ENCODE measurements at regions not wholly inside any gene's neighbourhood (a gene's known extent, or its start where the extent isn't known, plus 50 kb on each side); places are given as distances from the start of the nearest gene placed in this dataset.
A peak's percentile ranks its signal among the peaks of the same experiment; 100 is the strongest.

- in situ Hi-C loops (cut with HindIII; ENCODE audit: low pct_ligation_motif_present, low sequenced_read_pairs) = no loop called here
- Histone ChIP-seq H3K27me3 (replicated peaks) (no peaks in the 10 kb centered on the region), H3K4me3 (ENCODE audit: low read depth, low read length) (no peak overlapping the region), H3K27ac (no peak overlapping the region), H3K36me3 (replicated peaks) (no peaks in the 10 kb centered on the region)
- no peak for DNase-seq
- no peak for TF ChIP-seq CTCF (IDR thresholded peaks at IDR 0.05; ENCODE audit: low read depth, low read length, missing control alignments)
These were observed 110.1 kb upstream of the GPR26 start for GRCh38 chr10:123556049-123556448.

- H3K27me3 ChIP-seq (replicated peaks) = no peaks in the 10 kb centered on the region
- no peak overlapping the region for H3K4me3 ChIP-seq (ENCODE audit: low read depth, low read length)
- DNase-seq = no peak
- H3K36me3 ChIP-seq (replicated peaks) = no peaks in the 10 kb centered on the region
- in situ Hi-C loops (cut with HindIII; ENCODE audit: low pct_ligation_motif_present, low sequenced_read_pairs) = no loop called here
- H3K27ac ChIP-seq = no peak overlapping the region
- no peak for TF ChIP-seq CTCF (IDR thresholded peaks at IDR 0.05; ENCODE audit: low read depth, low read length, missing control alignments)
These were observed 109.4 kb upstream of the GPR26 start for GRCh38 chr10:123556736-123557135.

- no peak for DNase-seq
- no peak overlapping the region for H3K27ac ChIP-seq
- no peaks in the 10 kb centered on the region for H3K36me3 ChIP-seq (replicated peaks)
- in situ Hi-C loops (cut with HindIII; ENCODE audit: low pct_ligation_motif_present, low sequenced_read_pairs) = no loop called here
- H3K27me3 ChIP-seq (replicated peaks) = no peaks in the 10 kb centered on the region
- H3K4me3 ChIP-seq (ENCODE audit: low read depth, low read length) = no peak overlapping the region
- TF ChIP-seq CTCF (IDR thresholded peaks at IDR 0.05; ENCODE audit: low read depth, low read length, missing control alignments) = no peak
These were observed 108.6 kb upstream of the GPR26 start for GRCh38 chr10:123557366-123558108.

GRCh38 chr10:123558651-123559050 is 107.5 kb upstream of the GPR26 start:
- in situ Hi-C loops (cut with HindIII; ENCODE audit: low pct_ligation_motif_present, low sequenced_read_pairs) = no loop called here
- H3K27me3 ChIP-seq (replicated peaks) = no peaks in the 10 kb centered on the region
- H3K36me3 ChIP-seq (replicated peaks) = no peaks in the 10 kb centered on the region
- DNase-seq = no peak
- H3K27ac ChIP-seq = no peak overlapping the region
- TF ChIP-seq CTCF (IDR thresholded peaks at IDR 0.05; ENCODE audit: low read depth, low read length, missing control alignments) = no peak
- no peak overlapping the region for H3K4me3 ChIP-seq (ENCODE audit: low read depth, low read length)

- peak; percentile 54 for DNase-seq
- H3K36me3 ChIP-seq (replicated peaks) = no peaks in the 10 kb centered on the region
- TF ChIP-seq CTCF (IDR thresholded peaks at IDR 0.05; ENCODE audit: low read depth, low read length, missing control alignments) = peak; percentile 97
- H3K27ac ChIP-seq = no peak overlapping the region
- in situ Hi-C loops (cut with HindIII; ENCODE audit: low pct_ligation_motif_present, low sequenced_read_pairs) = no loop called here
- H3K4me3 ChIP-seq (ENCODE audit: low read depth, low read length) = no peak overlapping the region
- no peaks in the 10 kb centered on the region for H3K27me3 ChIP-seq (replicated peaks)
These were observed 106.9 kb upstream of the GPR26 start for GRCh38 chr10:123559066-123559822.

Measured in brain microvascular endothelial cell (primary cell).